Hepatocyte (in vitro differentiated cells): ENCODE measurements at regions not wholly inside any gene's neighbourhood (a gene's known extent, or its start where the extent isn't known, plus 50 kb on each side); places are given as distances from the start of the nearest gene placed in this dataset.

Source experiments
- EZH2phosphoT487 ChIP-seq: fragments of 200-600 bp; sonication (generic); IDR thresholded peaks from one replicate; pipeline ENCODE4 v1.6.1; 2018; ENCODE audit warnings: antibody characterized with exemption, mild to moderate bottlenecking, low read depth, moderate library complexity; ENCODE audit not compliant: unreplicated experiment, severe bottlenecking
- TF ChIP-seq, protein P1 (sequence below): fragments of 200-600 bp; sonication (generic); IDR thresholded peaks from 2 replicates; pipeline ENCODE4 v1.5.1; 2016; ENCODE audit warnings: antibody characterized with exemption, mild to moderate bottlenecking; ENCODE audit not compliant: poor library complexity

GRCh38 chr2:142813830-142814829 is 63.3 kb upstream of the KYNU start:
- TF ChIP-seq, protein P1, sequence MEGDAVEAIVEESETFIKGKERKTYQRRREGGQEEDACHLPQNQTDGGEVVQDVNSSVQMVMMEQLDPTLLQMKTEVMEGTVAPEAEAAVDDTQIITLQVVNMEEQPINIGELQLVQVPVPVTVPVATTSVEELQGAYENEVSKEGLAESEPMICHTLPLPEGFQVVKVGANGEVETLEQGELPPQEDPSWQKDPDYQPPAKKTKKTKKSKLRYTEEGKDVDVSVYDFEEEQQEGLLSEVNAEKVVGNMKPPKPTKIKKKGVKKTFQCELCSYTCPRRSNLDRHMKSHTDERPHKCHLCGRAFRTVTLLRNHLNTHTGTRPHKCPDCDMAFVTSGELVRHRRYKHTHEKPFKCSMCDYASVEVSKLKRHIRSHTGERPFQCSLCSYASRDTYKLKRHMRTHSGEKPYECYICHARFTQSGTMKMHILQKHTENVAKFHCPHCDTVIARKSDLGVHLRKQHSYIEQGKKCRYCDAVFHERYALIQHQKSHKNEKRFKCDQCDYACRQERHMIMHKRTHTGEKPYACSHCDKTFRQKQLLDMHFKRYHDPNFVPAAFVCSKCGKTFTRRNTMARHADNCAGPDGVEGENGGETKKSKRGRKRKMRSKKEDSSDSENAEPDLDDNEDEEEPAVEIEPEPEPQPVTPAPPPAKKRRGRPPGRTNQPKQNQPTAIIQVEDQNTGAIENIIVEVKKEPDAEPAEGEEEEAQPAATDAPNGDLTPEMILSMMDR, result no peak
- TF ChIP-seq EZH2phosphoT487, result no peak
